Activated CD4-positive, alpha-beta T cell treated with anti-CD3 and anti-CD28 coated beads for 4 hours (primary cell): ENCODE measurements at regions not wholly inside any gene's neighbourhood (a gene's known extent, or its start where the extent isn't known, plus 50 kb on each side); places are given as distances from the start of the nearest gene placed in this dataset.
"Not testable (repeated sequence)": the region's sequence is repeated elsewhere in the genome, so short reads cannot be mapped to it uniquely, and the experiment has no call there.

Source experiments
- DNase-seq, 2 donors: peaks; one replicate each; pipeline ENCODE4 v3.0.0-alpha.2; 2020

DNA sequence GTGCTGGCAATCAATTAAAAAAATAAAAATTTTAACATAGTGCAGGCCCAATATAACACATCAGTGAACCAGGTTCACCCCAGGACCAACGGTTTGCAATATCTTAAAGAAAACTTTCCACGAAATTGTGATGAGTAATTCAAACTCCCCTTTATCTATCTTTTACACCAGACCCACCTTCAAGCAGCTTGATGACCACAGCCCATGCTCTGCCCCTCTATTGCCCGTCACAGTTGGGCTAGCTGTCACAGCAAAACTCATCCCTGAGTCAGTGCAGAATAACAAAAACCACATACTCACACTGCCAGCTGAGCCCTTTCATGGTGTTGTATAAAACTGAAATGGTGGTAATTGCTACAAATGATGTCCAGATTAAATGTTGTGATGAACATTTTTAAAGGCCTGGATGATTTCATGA is 112.5 kb upstream of the CREB1 start:
- DNase-seq = no peak

DNA sequence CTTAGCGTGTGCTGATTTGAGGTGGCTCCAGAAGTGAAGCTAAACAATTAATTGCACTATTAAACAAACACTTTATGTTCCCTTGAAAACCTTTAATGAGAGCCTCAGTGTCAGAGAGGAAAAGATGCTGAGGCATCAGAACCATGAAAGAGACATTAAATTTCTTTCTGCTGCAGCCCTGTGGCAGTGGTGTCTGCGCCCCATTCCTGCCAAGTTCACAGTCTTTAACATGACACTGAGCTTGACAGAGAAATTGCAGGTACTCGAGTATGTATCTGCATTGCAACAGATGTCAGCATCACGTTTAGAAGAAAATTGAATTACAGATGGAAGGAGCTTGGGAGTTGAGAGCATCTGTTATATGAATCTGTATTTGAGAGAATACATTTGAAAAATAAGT is 111.3 kb upstream of the CREB1 start:
- DNase-seq = no peak

DNA sequence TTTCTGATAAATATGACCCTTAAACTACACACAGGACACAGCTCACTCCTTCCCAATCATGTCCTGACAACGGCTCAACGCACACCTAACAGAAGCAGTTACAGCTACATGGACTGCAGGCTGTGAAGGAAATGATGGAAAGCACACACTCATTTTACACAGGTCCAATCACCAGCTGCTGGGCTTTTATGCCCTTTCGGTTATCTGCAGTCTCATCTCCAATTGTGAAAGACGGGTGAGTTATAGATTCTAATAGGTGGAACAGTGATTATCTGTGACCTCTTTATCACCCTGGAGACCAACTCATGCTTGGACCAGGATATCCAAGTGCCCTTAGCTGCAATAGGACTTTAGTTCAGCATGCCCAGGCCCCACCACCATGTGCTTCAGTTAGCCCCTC is 110.4 kb upstream of the CREB1 start:
- DNase-seq = no peak

DNA sequence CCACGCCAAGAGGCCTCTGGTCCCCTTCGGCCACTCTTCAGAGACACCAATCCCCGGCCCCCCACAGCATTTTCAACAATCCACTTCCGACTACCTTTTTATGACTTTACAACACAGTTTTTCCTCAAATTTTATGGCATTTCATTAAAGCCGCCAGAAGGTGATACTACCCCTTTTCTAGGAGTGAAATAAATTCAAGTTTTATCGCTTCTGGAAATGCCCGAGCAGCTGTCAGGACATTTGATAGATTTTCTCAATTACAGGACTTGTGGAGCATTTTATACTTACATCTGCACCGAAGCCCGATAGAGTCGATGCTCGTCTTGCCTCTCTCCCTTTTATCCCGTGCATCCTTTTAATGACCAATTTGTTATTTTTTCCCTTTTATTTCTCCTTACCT is 108.1 kb upstream of the CREB1 start:
- DNase-seq = no peak

DNA sequence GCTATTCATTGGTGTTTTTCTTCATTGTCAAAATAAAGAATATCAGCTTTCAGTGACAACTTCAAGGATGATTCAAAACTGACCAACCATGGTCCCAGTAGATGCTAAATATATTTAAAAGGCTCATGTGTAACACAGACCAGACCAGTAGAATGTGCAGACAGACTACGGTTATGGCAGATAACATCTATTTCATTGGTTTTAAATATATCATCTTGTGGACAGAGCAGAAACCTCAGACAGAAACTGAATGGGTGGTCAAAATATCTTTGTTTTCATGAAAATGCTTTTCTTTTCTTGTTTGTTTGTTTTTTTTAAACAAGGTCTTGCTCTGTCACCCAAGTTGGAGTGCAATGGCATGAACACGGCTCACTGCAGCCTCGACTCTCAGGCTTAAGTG is 107.4 kb upstream of the CREB1 start:
- no peak for DNase-seq

DNA sequence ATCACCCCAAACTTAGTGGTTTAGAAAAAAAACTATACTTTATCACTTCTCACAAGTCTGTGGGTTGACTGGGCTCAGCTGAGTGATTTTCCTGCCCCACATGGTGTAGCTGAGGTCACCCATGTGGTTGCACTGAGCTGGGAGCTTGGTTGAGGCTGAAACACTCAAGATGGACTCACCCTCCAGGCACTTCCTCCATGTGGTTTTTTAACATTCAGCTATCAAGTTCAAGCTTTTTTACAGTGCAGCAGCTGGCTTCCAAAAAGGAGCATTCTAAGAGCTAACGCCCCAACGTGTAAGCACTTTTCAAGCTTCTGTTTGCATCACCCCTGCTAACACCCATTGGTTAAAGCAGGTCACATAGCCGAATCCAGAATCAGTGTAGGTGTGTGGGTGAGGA is 105.9 kb upstream of the CREB1 start:
- no peak for DNase-seq

DNA sequence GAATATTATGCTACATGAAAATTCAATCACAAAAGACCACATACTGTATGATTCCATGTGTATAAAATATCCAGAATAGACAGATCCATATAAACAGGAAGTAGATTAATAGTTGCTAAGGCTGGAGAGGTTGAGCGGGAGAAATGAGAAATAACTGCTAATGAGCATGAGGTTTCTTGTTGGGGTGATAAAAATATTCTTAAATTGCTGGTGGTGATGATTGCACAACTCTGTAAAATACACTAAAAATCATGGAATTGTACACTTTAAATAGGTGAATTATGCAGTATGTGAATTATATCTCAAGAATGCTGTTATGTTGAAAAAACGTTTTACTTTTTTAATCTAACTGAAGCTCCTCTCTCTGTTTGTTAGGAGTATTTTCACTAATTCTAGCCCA is 101.8 kb upstream of the CREB1 start:
- DNase-seq = no peak

DNA sequence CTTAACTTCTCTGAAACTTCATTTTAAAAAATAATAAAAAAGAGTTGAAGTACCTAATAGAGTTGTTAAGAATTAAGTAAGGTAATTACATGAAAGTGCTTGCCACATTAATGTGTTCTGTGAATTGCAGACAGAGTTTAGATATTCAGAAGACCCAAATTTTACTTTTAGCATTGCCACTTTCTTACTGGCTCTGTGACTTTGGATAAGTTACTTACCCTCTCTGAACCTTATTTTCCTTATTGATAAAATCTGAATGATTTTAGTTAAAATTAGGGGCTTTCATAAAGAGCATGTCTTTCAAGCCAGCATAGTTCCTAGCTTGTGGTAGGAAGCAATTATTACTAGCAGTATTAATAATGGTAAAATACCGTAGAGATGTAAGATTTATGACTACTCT is 101.2 kb upstream of the CREB1 start:
- DNase-seq = no peak

DNA sequence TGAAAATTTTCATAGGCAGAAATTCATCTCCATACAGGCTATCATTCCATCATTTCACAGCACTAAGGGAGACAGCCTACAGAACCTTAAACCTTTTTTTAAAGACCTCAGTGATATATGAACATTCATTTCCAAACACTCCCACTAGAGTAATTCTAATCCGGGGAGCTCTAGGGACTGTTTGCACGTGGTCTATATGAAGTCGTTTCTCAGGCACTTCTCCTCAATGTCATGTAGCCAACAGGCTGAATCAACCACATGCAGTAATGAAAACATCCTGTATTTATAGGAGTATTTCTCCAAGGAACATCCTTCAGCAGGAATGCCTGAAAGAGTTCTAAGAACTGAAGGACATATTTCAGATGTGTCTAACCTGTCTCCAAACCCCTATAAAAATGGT is 97.3 kb upstream of the CREB1 start:
- no peak for DNase-seq

DNA sequence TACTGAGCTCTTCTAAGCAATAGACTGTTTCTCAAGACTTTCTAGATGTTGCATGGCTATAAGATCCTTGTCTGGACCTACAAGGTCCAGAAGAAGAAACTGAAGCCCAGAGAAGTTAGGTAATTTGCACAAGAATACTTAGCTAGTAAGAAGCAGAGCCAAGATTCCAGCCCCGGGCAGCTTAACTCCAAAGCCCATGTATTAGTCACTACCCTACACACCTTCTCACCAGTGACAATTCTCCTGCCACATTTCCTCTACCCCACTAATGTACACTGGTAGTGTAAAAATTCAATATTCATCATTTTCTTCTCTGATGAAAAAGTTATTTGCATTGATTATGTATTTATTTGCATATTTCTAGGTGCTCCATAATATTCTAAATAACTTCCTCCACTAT is 95.5 kb upstream of the CREB1 start:
- DNase-seq = no peak

DNA sequence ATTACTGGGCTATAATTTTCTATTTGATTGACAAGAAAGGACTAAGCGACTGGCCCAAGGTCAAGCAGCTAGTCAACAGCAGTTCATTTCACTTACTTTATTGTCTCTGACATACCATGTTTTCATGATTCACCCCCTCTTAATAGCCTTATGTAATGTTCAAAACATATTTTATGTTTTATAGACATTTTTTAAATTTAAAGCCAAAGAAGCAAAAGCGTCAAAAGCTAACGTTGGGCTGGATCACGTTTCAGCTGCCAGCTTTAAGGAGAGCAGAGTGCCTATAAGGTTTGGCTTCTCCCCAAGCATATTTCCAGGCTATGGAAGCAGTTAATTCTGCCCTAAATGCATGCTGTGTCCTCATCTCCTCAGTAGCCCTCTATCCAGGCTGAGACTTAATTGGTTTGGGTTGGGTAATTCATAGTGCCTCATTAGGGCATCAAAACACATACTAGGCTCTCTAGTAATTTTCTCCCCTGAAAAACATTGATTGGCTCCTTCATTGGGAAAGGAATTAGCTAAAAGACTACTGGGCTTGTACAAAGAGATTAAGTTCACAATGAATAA is 94.8 kb upstream of the CREB1 start:
- no peak for DNase-seq

DNA sequence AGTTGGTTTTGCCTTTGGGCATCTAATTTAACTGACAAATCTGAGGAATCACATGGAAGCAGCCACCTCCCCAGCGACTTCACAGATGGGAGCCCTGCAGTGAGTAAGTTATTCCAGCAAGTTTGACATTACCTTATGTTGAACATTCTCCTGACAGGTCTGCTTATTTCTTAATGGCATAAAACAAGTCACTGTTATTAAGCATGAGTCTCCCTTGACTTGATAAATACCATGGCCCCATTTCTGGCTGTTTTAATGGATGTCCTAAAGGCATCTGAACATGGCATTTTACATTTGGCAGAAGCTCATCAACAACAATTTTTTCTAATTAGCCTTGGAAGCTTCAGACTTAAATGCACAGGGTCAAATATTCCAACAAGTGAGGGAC is 92.6 kb upstream of the CREB1 start:
- DNase-seq = no peak

DNA sequence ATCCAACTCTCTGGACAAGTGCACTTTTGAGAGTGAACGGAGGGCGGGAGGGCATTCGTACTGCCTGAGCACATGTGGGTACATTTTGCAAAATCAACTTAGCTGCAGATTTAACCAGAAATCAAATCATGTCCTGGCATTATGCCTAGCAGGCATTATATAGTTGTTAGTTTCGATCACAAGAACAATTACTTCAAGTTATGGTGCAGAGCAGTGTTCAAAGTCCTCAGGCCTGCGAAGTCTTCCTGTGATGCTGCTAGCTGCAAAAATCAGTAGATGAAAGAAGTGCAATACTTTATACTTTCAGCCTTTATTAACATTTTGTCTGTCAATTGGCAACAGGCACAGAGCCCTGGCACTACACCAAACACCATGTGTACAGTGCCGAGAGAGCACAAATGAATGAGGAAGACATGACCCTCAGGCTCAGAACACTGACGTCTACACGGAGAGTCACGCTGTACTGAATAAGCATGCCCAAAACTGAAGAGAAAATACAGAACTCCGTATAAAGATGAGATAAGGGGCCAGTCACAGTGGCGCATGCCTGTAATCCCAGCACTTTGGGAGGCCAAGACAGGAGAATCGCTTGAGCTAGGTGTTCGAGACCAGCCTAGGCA is 92.1 kb upstream of the CREB1 start:
- no peak for DNase-seq

DNA sequence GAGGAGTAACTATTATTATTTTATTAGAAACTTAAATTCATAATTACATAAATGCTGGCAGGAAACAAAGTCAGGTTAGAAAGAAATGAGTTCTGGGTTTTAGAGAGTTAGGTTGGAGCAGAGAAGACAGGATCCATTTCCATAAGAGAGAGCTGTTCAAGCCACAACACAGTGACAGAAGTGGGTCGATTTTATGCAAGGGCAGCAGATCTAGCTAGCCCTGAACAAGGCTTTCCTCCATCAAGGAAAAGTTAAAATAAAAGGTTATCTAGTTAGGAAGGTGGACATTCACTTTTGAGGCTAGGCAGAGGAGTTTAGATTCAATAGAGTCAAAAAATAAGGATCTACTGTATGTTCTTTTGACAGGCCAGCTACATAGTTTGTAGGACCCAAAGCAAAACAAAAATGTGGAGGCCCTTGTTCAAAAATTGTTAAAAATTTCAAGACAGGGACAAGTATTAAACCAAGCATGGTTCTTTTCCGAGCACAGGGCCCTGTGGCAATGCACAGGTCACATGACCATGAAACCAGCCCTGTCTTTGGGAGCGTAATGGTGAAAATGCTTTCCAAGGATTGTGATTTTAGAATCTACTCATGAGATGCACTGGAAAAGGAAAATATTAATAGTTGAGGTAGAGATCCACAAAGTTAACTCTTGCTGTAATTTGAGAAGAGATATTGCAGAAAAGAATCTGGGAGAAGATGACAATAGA is 91.2 kb upstream of the CREB1 start:
- no peak for DNase-seq

DNA sequence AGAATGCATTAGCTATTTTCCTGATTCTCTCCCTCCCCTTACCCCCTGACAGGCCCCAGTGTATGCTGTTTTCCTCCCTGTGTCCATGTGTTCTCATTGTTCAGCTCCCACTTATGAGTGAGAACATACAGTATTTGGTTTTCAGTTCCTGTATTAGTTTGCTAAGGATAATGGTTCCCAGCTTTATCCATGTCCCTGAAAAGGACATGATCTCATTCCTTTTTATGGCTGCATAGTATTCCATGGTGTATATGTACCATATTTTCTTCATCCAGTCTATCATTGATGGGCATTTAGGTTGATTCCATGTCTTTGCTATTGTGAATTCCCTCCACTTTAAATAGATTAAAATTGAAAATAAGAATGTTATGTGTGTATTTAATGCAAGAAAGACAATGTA is 89.9 kb upstream of the CREB1 start:
- not testable (repeated sequence) for DNase-seq

DNA sequence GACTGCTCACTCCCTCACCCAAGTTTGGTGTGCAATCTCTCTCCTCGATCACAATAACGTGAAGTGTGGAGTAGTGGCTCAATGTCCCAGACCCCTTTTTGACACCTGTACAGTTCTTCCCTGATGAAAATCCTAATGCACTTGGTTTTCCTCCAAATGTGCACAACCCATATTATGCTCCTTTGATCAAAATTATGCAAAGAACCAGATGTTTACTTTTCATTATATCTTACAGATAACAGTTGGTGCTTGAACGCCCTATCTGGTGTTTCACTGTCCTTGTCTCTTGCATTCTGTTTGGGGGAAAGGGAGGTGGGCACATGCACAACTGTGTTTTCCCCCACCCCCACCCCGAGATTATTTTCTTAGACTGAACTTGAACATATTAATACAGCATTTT is 85.0 kb upstream of the CREB1 start:
- DNase-seq = no peak

DNA sequence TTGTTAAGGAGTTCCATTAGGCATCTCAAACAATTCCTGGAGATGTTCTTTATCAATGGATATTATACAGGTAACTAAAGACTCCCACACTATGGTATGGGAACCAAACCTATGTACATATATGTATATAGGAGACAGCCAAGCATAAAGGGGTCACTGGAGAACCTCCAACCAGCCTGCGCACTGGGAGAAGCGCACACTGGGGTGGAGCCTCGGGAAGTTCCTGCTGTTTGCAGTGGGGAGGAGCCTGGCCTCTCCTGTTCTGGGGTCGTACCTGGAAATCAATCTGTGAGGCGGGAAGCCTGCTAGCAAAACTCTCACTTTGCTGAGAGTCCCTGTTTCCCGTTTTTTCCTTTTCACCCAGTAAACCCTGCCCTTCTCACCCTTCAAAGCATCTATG is 83.1 kb upstream of the CREB1 start:
- no peak for DNase-seq

DNA sequence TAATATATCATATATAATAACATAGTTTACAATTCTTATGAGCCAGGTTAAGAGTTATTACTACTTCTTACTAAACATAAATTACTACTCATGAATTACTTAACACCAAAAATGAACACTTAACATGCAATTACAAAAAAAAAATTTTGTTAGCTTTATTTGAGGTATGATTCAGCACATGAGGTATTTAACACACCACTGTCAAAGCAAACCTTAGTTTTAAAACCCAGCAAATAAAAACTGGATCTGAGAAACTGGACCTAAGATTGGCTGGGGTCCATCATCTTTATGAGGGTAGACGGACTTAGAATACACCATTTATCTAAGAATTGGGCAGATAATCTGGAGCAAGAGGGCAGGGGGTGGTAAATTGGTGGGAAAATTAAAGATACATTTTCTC is 81.8 kb upstream of the CREB1 start:
- DNase-seq = no peak

DNA sequence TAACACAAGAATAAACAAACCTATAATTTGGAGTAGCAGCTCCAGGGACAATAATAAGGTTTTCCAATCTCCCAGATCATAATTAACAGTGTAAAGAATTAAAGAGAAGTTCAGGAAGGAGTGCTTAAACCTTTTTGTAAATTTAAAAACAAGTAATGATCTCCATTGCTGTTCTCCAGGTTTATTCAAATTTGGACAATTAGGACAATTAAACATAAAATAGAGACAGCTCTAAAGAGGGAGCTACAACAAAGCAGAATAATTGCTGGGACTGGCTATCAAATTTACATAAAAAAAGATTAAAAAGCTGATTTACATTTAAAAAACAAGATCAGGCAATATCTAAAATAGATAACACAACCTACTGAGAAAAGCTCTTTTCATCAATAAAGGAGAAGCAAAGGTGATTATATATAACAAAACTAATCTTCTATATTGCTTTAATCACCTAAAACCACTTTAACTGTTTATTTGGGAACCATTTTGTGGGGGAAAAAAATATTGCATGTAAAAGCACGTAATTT is 80.1 kb upstream of the CREB1 start:
- no peak for DNase-seq

DNA sequence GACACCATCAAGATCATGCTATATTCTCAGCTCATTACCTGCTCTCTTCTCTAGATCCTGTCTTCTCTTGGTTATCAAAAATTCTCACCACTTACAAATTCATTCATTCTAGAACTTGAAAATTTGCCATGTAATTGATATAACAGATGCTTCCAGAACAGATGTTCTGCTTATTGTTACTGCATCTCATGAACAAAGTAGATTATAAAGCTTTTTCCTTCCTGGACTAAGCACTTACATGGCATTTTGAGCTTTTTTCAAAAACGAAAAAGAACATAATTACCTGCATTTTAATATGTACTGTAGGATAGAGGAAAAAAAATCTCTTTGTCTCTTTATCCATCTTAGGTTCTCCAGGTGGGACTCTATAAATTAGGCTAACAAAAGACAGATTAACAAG is 79.6 kb upstream of the CREB1 start:
- no peak for DNase-seq

DNA sequence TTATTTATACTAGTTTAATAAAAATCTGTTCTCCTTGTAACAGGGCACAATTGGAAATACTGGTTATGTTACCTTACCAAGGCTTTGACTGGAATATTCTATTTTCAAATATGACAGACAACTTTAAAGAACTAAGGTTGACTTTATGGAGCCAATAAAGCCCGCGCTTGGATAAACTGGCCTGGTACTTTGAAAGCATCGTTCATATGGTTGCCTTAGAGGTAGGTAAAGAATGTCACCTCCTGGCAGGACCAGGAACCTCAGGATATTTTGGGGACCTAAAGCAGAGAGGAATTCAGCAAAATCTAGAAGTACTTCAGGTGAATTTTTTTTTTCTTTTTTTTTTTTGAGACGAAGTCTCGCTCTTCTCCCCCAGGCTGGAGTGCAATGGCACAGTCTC is 71.2 kb upstream of the CREB1 start:
- no peak for DNase-seq

DNA sequence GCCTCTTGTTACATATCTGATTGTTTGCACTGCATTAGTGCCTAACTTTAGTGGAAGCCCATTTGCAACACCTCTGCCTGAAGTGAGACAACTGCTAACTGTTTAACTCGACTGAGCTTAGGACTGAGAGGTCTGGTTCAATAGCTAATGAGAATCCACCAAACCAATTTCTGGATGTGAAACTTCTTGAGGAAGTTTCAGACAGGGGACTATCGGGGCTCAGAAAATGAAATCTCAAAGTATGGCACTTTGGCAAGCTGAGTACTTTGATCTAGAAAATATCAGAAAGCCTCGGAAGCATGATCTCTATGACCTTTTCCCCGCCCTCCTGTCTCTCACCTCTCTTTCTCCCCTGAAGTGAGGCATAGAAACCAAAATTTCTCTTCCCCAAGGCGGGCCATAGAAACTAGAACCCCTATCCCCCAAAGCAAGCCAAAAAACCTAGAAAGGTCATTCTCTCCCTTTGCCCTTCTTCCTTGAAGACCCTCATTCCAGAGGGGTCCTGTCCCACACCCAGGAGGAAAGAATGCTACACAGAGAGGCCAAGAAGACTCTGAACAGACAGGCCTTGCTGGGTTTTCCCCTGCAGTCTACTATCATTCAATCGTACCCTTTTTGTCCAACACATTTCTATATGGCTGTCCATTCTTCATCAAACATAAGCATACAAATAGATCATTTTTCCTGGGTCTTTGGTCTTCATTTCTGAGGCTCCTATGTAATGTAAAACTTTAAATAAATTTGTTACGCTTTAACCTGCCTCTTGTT is 69.6 kb upstream of the CREB1 start:
- no peak for DNase-seq

DNA sequence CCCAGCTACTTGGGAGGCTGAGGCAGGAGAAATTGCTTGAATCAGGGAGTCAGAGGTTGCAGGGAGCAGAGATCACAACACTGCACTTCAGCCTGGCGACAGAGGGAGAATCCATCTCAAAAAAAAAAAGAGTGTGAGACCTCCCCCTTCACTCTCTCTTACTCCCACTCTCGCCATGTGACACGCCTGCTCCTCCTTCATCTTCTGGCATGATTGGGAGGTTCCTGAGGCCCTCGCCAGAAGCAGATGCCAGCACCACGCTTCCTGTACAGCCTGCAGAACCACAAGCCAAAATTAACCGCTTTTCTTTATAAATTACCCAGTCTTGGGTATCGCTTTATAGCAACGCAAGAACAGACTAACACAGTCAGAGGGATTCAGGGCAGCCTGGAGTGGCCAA is 66.3 kb upstream of the CREB1 start:
- DNase-seq = no peak

DNA sequence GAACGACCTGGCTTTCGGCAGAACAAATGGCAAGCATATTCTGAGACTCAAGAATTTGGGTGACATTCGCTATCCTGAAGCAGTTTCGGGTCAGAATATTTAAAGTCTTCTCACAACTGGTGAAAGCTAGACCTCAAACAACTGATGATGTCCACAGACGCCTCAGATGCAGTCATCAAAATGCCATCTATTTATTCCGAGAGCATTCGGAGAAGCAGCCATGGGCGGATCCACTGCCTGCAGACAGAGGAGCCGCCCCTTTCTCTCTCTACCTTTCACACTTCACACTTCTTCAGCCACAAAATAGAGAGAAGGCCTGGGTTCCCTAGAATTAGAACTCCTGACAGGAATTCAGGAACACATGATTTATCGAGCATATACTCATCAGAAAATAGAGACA is 65.8 kb upstream of the CREB1 start:
- no peak for DNase-seq
